ENCODE measurements at regions not wholly inside any gene's neighbourhood (a gene's known extent, or its start where the extent isn't known, plus 50 kb on each side); places are given as distances from the start of the nearest gene placed in this dataset.

DNA sequence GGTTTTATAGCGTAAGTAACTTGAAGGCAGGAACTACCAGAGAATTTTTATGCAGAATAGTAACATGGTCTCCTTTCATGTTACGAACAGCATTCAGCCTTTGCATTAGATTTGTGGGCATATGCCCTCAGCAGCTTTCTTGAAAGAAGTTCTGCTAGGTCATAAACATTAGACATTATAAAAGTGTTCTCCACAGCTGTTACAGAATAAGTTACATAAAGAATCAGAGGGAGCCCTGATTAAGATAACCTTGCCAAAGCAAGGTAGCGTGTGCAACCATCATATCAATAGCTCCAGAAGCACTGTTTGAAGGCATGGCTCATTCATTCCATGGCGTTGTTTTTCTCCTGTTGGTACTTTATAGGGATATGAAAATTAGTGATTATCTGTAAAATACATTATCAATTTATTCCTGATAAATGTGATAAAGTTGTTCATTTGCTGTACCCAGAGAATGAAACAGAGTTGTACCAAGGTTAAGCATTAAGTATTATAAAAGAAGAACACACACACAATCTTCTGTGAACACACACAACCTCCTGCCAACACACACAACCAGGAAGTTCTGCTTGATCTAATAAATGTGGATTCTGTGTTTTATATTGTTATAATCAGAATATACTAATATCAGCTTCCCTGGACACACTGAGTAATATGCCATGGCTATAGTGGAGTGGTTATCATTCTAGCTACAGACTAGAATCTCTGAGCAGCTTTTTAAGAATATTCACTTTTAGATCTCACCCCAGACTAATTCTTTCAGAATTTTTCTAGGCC lies 286.7 kb upstream of the SLC39A10 start (continued):
- TF ChIP-seq PRDM15 (CRISPR knock-in tag; IDR thresholded peaks at IDR 0.05): no peak
- TF ChIP-seq NBN (IDR thresholded peaks at IDR 0.05): no peak
- no peak for TF ChIP-seq TCF12 (IDR thresholded peaks at IDR 0.05; ENCODE audit: low read depth, low read length)
- TF ChIP-seq, protein P1, sequence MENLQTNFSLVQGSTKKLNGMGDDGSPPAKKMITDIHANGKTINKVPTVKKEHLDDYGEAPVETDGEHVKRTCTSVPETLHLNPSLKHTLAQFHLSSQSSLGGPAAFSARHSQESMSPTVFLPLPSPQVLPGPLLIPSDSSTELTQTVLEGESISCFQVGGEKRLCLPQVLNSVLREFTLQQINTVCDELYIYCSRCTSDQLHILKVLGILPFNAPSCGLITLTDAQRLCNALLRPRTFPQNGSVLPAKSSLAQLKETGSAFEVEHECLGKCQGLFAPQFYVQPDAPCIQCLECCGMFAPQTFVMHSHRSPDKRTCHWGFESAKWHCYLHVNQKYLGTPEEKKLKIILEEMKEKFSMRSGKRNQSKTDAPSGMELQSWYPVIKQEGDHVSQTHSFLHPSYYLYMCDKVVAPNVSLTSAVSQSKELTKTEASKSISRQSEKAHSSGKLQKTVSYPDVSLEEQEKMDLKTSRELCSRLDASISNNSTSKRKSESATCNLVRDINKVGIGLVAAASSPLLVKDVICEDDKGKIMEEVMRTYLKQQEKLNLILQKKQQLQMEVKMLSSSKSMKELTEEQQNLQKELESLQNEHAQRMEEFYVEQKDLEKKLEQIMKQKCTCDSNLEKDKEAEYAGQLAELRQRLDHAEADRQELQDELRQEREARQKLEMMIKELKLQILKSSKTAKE (IDR thresholded peaks at IDR 0.05; ENCODE audit: low read depth, poor library complexity, severe bottlenecking): no peak
- TF ChIP-seq, protein P2, sequence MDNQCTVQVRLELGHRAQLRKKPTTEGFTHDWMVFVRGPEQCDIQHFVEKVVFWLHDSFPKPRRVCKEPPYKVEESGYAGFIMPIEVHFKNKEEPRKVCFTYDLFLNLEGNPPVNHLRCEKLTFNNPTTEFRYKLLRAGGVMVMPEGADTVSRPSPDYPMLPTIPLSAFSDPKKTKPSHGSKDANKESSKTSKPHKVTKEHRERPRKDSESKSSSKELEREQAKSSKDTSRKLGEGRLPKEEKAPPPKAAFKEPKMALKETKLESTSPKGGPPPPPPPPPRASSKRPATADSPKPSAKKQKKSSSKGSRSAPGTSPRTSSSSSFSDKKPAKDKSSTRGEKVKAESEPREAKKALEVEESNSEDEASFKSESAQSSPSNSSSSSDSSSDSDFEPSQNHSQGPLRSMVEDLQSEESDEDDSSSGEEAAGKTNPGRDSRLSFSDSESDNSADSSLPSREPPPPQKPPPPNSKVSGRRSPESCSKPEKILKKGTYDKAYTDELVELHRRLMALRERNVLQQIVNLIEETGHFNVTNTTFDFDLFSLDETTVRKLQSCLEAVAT (IDR thresholded peaks at IDR 0.05): no peak
- no peak for TF ChIP-seq IKZF1 (conservative IDR thresholded peaks at IDR 0.05)
- TF ChIP-seq, protein P3, sequence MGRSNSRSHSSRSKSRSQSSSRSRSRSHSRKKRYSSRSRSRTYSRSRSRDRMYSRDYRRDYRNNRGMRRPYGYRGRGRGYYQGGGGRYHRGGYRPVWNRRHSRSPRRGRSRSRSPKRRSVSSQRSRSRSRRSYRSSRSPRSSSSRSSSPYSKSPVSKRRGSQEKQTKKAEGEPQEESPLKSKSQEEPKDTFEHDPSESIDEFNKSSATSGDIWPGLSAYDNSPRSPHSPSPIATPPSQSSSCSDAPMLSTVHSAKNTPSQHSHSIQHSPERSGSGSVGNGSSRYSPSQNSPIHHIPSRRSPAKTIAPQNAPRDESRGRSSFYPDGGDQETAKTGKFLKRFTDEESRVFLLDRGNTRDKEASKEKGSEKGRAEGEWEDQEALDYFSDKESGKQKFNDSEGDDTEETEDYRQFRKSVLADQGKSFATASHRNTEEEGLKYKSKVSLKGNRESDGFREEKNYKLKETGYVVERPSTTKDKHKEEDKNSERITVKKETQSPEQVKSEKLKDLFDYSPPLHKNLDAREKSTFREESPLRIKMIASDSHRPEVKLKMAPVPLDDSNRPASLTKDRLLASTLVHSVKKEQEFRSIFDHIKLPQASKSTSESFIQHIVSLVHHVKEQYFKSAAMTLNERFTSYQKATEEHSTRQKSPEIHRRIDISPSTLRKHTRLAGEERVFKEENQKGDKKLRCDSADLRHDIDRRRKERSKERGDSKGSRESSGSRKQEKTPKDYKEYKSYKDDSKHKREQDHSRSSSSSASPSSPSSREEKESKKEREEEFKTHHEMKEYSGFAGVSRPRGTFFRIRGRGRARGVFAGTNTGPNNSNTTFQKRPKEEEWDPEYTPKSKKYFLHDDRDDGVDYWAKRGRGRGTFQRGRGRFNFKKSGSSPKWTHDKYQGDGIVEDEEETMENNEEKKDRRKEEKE (IDR thresholded peaks at IDR 0.05): no peak
- TF ChIP-seq, protein P4, sequence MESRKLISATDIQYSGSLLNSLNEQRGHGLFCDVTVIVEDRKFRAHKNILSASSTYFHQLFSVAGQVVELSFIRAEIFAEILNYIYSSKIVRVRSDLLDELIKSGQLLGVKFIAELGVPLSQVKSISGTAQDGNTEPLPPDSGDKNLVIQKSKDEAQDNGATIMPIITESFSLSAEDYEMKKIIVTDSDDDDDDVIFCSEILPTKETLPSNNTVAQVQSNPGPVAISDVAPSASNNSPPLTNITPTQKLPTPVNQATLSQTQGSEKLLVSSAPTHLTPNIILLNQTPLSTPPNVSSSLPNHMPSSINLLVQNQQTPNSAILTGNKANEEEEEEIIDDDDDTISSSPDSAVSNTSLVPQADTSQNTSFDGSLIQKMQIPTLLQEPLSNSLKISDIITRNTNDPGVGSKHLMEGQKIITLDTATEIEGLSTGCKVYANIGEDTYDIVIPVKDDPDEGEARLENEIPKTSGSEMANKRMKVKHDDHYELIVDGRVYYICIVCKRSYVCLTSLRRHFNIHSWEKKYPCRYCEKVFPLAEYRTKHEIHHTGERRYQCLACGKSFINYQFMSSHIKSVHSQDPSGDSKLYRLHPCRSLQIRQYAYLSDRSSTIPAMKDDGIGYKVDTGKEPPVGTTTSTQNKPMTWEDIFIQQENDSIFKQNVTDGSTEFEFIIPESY (IDR thresholded peaks at IDR 0.05): no peak
- no peak for TF ChIP-seq CHD4 (IDR thresholded peaks at IDR 0.05)
- no peak for TF ChIP-seq BRCA1 (IDR thresholded peaks at IDR 0.05; ENCODE audit: low read depth, low read length)
- TF ChIP-seq, protein P5, sequence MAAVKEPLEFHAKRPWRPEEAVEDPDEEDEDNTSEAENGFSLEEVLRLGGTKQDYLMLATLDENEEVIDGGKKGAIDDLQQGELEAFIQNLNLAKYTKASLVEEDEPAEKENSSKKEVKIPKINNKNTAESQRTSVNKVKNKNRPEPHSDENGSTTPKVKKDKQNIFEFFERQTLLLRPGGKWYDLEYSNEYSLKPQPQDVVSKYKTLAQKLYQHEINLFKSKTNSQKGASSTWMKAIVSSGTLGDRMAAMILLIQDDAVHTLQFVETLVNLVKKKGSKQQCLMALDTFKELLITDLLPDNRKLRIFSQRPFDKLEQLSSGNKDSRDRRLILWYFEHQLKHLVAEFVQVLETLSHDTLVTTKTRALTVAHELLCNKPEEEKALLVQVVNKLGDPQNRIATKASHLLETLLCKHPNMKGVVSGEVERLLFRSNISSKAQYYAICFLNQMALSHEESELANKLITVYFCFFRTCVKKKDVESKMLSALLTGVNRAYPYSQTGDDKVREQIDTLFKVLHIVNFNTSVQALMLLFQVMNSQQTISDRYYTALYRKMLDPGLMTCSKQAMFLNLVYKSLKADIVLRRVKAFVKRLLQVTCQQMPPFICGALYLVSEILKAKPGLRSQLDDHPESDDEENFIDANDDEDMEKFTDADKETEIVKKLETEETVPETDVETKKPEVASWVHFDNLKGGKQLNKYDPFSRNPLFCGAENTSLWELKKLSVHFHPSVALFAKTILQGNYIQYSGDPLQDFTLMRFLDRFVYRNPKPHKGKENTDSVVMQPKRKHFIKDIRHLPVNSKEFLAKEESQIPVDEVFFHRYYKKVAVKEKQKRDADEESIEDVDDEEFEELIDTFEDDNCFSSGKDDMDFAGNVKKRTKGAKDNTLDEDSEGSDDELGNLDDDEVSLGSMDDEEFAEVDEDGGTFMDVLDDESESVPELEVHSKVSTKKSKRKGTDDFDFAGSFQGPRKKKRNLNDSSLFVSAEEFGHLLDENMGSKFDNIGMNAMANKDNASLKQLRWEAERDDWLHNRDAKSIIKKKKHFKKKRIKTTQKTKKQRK (IDR thresholded peaks at IDR 0.05; ENCODE audit: low read depth, low read length): no peak
- no peak for TF ChIP-seq NFXL1 (IDR thresholded peaks at IDR 0.05; ENCODE audit: borderline replicate concordance)
- TF ChIP-seq HCFC1 (IDR thresholded peaks at IDR 0.05; ENCODE audit: low read length): no peak

Measured in GM12878 (cell line).